DND-41 (cell line): ENCODE measurements at regions not wholly inside any gene's neighbourhood (a gene's known extent, or its start where the extent isn't known, plus 50 kb on each side); places are given as distances from the start of the nearest gene placed in this dataset.

Source experiments
- ATAC-seq: fragments of 200-7000 bp; cut with Tn5 transposase; 3 replicates; pipeline ENCODE4 v1.9.1; 2021; ENCODE audit warnings: low read depth; ENCODE audit not compliant: insufficient read depth
- DNase-seq: peaks from one replicate; pipeline ENCODE4 v3.0.0-alpha.2; 2020
- H2AFZ ChIP-seq: 2 replicates; pipeline ENCODE4 v1.6.0; 2012; ENCODE audit warnings: low read depth, low read length
- H3K27ac ChIP-seq: 2 replicates; pipeline ENCODE4 v1.5.1; 2012; ENCODE audit warnings: low read length, inconsistent platforms
- H3K27me3 ChIP-seq: fragments of 200-600 bp; sonication (generic); 2 replicates; pipeline ENCODE4 v1.6.0; 2012; ENCODE audit warnings: low read length, mild to moderate bottlenecking, inconsistent platforms; ENCODE audit not compliant: insufficient read depth, poor library complexity
- H3K36me3 ChIP-seq: 2 replicates; pipeline ENCODE4 v1.5.1; 2012; ENCODE audit warnings: low read length, inconsistent platforms; ENCODE audit not compliant: insufficient read depth
- H3K4me1 ChIP-seq: 2 replicates; pipeline ENCODE4 v1.5.1; 2012; ENCODE audit warnings: mild to moderate bottlenecking, low read length; ENCODE audit not compliant: insufficient read depth
- H3K4me2 ChIP-seq: 2 replicates; pipeline ENCODE4 v1.6.0; 2012; ENCODE audit warnings: mild to moderate bottlenecking, moderate library complexity, low read length, inconsistent platforms; ENCODE audit not compliant: insufficient read depth
- H3K4me3 ChIP-seq, 2 experiments: fragments of 200-600 bp in 1 of 2; shearing (Covaris generic) in 1 of 2; 2 replicates each; pipeline ENCODE4 v1.5.1; 2012 to 2016; ENCODE audit warnings: inconsistent platforms in 2 of 2, low read length in 2 of 2, mild to moderate bottlenecking in 2 of 2, low read depth in 1 of 2, moderate library complexity in 1 of 2
- H3K79me2 ChIP-seq: 2 replicates; pipeline ENCODE4 v1.6.0; 2012; ENCODE audit warnings: low read length, inconsistent platforms; ENCODE audit not compliant: insufficient read depth
- H3K9ac ChIP-seq: 2 replicates; pipeline ENCODE4 v1.6.0; 2012; ENCODE audit warnings: low read depth, mild to moderate bottlenecking, inconsistent platforms, low read length, moderate library complexity
- H3K9me3 ChIP-seq: 2 replicates; pipeline ENCODE4 v1.5.1; 2012; ENCODE audit warnings: low read length, moderate library complexity, mild to moderate bottlenecking, inconsistent platforms; ENCODE audit not compliant: insufficient read depth, severe bottlenecking
- H4K20me1 ChIP-seq: 2 replicates; pipeline ENCODE4 v1.6.0; 2012; ENCODE audit warnings: low read length; ENCODE audit not compliant: insufficient read depth
- CTCF ChIP-seq: IDR thresholded peaks from 2 replicates; pipeline ENCODE4 v1.5.1; 2012; ENCODE audit warnings: borderline replicate concordance, low read length, moderate library complexity, mild to moderate bottlenecking; ENCODE audit not compliant: poor library complexity, severe bottlenecking; ENCODE audit errors: extremely low read depth
- EZH2 ChIP-seq: IDR thresholded peaks from 3 replicates; pipeline ENCODE4 v1.6.1; 2012; ENCODE audit warnings: borderline replicate concordance, low read depth, mild to moderate bottlenecking, moderate library complexity, low read length, inconsistent platforms; ENCODE audit not compliant: severe bottlenecking

GRCh38 chr5:107300721-107301327, 369.9 kb downstream of the EFNA5 start:
- Histone ChIP-seq H3K4me3 (no peak overlapping the region), H3K27ac (no peak overlapping the region), H3K27me3 (no peaks in the 10 kb centered on the region), H2AFZ (no peak overlapping the region), H3K9me3 (no peaks in the 10 kb centered on the region), H3K9ac (no peak overlapping the region), H3K36me3 (no peaks in the 10 kb centered on the region), H3K4me2 (no peak overlapping the region), H4K20me1 (no peaks in the 10 kb centered on the region), H3K4me1 (no peaks in the 10 kb centered on the region), H3K79me2 (no peaks in the 10 kb centered on the region)
- DNase-seq (no peak), ATAC-seq (no peak)
- TF ChIP-seq CTCF (no peak), EZH2 (no peak)

DNA sequence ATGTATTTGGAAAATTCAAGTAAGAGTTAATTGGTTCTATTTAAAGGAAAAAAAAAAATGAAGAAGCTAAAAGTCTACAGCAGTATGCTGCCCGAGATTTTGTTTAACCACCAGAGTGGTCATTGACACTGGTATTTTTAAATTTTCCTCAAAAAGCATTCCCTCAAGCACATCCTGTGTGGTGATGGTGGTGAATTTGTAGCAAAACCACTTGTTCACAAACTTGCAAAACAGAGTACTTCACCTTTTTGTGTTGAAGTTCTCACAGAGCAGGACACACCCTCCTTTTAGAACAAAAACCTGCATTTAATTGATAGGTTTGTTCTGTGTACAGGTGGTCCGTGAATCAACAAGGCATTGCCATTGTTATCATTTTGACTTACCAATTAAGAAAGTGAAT, 374.2 kb downstream of the EFNA5 start:
- TF ChIP-seq EZH2 (no peak), CTCF (no peak)
- H3K79me2 ChIP-seq = no peaks in the 10 kb centered on the region
- no peak overlapping the region for H3K27ac ChIP-seq
- DNase-seq (no peak), ATAC-seq (peak; percentile 44; the same call in 2 of the 3 replicates)
- H3K36me3 ChIP-seq = no peaks in the 10 kb centered on the region
- H3K4me1 ChIP-seq = peaks cover 9% of the 10 kb centered on the region
- no peak overlapping the region for H3K4me2 ChIP-seq
- no peak overlapping the region for H3K9ac ChIP-seq
- no peak overlapping the region for H3K4me3 ChIP-seq
- no peaks in the 10 kb centered on the region for H3K9me3 ChIP-seq
- H4K20me1 ChIP-seq = no peaks in the 10 kb centered on the region
- H3K27me3 ChIP-seq = no peaks in the 10 kb centered on the region
- no peak overlapping the region for H2AFZ ChIP-seq

GRCh38 chr5:107295914-107296313, 374.8 kb downstream of the EFNA5 start:
- H3K9me3 ChIP-seq = no peaks in the 10 kb centered on the region
- ATAC-seq (no peak), DNase-seq (no peak)
- no peak overlapping the region for H3K4me2 ChIP-seq
- no peak overlapping the region for H3K4me3 ChIP-seq
- H3K27me3 ChIP-seq = no peaks in the 10 kb centered on the region
- H3K4me1 ChIP-seq = peaks cover 9% of the 10 kb centered on the region
- H4K20me1 ChIP-seq = no peaks in the 10 kb centered on the region
- no peak overlapping the region for H2AFZ ChIP-seq
- no peaks in the 10 kb centered on the region for H3K79me2 ChIP-seq
- no peak overlapping the region for H3K9ac ChIP-seq
- TF ChIP-seq EZH2 = no peak
- H3K27ac ChIP-seq = no peak overlapping the region
- H3K36me3 ChIP-seq = no peaks in the 10 kb centered on the region

- Histone ChIP-seq H3K79me2 (no peaks in the 10 kb centered on the region), H3K4me2 (no peak overlapping the region), H3K9me3 (no peaks in the 10 kb centered on the region), H3K27me3 (no peaks in the 10 kb centered on the region), H3K36me3 (no peaks in the 10 kb centered on the region), H2AFZ (peak overlapping the region; percentile 71; the same call in 1 of the 2 replicates), H3K9ac (no peak overlapping the region), H3K4me1 (peaks cover 9% of the 10 kb centered on the region), H3K4me3 (no peak overlapping the region), H4K20me1 (no peaks in the 10 kb centered on the region), H3K27ac (no peak overlapping the region)
- no peak for DNase-seq
- no peak for ATAC-seq
- TF ChIP-seq EZH2 (no peak), CTCF (no peak)
Measured at GRCh38 chr5:107294669-107295068, 376.1 kb downstream of the EFNA5 start.
